PC-9 (cell line): ENCODE measurements at regions not wholly inside any gene's neighbourhood (a gene's known extent, or its start where the extent isn't known, plus 50 kb on each side); places are given as distances from the start of the nearest gene placed in this dataset.
"Not testable (repeated sequence)": the region's sequence is repeated elsewhere in the genome, so short reads cannot be mapped to it uniquely, and the experiment has no call there.

ENCODE experiments used
- BruUV-seq: library from RNA; stranded (reverse); fragments of 400-500 nt; replicated peaks from 2 replicates; lab custom pipeline; 2021; lab: Mats Ljungman, UMichigan
- CTCF ChIA-PET: fragments of 300-600 bp; sonication (Branson Sonifier 250); formaldehyde crosslinking; loops from one replicate; lab custom pipeline; 2022; ENCODE audit warnings: antibody characterized with exemption; lab: Charles Lee
- POLR2A ChIA-PET: fragments of 300-600 bp; sonication (Branson Sonifier 250); formaldehyde crosslinking; loops from one replicate; lab custom pipeline; 2022; ENCODE audit warnings: antibody characterized with exemption; ENCODE audit not compliant: unreplicated experiment; lab: Charles Lee
- DNase-seq, 2 experiments: peaks; one replicate each; pipeline versions ENCODE4 v3.0.0 to v3.0.0-alpha.2; 2015 to 2022; ENCODE audit warnings: mixed read lengths in 1 of 2
- H2AFZ ChIP-seq: fragments of 200-600 bp; sonication (generic); 2 replicates; pipeline ENCODE4 v1.8.1; 2017; ENCODE audit warnings: antibody characterized with exemption
- H3F3A ChIP-seq: fragments of 200-600 bp; sonication (generic); 2 replicates; pipeline ENCODE4 v1.8.1; 2017; ENCODE audit warnings: antibody characterized with exemption, mild to moderate bottlenecking, low read depth; ENCODE audit not compliant: insufficient read depth
- H3K27ac ChIP-seq: fragments of 200-600 bp; sonication (generic); 2 replicates; pipeline ENCODE4 v1.6.1; 2016; ENCODE audit warnings: mixed run types
- H3K27me3 ChIP-seq: fragments of 200-600 bp; sonication (generic); 2 replicates; pipeline ENCODE4 v1.6.1; 2016; ENCODE audit warnings: low read depth, mixed run types; ENCODE audit not compliant: insufficient read depth
- H3K36me3 ChIP-seq: fragments of 200-600 bp; sonication (generic); 2 replicates; pipeline ENCODE4 v1.6.1; 2016; ENCODE audit warnings: low read depth, mixed run types
- H3K4me1 ChIP-seq: fragments of 200-600 bp; sonication (generic); replicated peaks from 2 replicates; pipeline ENCODE4 v1.6.1; 2016; ENCODE audit warnings: mixed run types; ENCODE audit not compliant: insufficient read depth
- H3K4me2 ChIP-seq: fragments of 200-600 bp; sonication (generic); 2 replicates; pipeline ENCODE4 v1.6.1; 2017; ENCODE audit warnings: mixed run types
- H3K4me3 ChIP-seq: fragments of 200-600 bp; sonication (generic); 2 replicates; pipeline ENCODE4 v1.6.1; 2016; ENCODE audit warnings: mixed run types
- H3K79me2 ChIP-seq: fragments of 200-600 bp; sonication (generic); 2 replicates; pipeline ENCODE4 v1.6.1; 2017; ENCODE audit warnings: low read depth, mixed run types
- H3K9me2 ChIP-seq: fragments of 200-600 bp; sonication (generic); 2 replicates; pipeline ENCODE4 v1.8.1; 2017; ENCODE audit warnings: mild to moderate bottlenecking; ENCODE audit not compliant: insufficient read depth
- H3K9me3 ChIP-seq: fragments of 200-600 bp; sonication (generic); 2 replicates; pipeline ENCODE4 v1.8.1; 2016; ENCODE audit warnings: low read depth; ENCODE audit not compliant: insufficient read depth
- H4K20me1 ChIP-seq: fragments of 200-600 bp; sonication (generic); 2 replicates; pipeline ENCODE4 v1.8.1; 2017; ENCODE audit not compliant: insufficient read depth
- CTCF ChIP-seq: fragments of 200-600 bp; sonication (generic); conservative IDR thresholded peaks from 2 replicates; pipeline ENCODE4 v1.6.1; 2017; ENCODE audit warnings: mixed run types, antibody characterized with exemption, mild to moderate bottlenecking, moderate library complexity
- EZH2 ChIP-seq: fragments of 200-600 bp; sonication (generic); IDR thresholded peaks from 2 replicates; pipeline ENCODE4 v1.8.0; 2017; ENCODE audit warnings: antibody characterized with exemption, low read depth
- intact Hi-C: fragments of 100-400 bp; cut with micrococcal nuclease; formaldehyde crosslinking; loops from one replicate; pipeline ENCODE4 v1.10.0; 2022; ENCODE audit not compliant: unreplicated experiment

DNA sequence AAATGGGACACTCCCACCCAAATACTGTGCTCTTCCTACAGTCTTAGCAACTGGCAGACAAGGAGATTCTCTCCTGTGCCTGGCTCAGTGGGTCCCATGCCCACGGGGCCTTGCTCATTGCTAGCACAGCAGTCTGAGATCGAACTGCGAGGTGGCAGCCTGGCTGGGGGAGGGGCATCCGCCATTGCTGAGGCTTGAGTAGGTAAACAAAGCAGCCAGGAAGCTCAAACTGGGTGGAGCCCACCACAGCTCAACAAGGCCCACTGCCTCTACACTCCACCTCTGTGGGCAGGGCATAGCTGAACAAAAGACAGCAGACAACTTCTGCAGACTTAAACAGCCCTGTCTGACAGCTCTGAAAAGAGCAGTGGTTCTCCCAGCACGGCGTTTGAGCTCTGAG lies 174.8 kb downstream of the COL12A1 start:
- POLR2A ChIA-PET: interaction anchor here (0.6 kb wide), 1 partner anchor 1164 kb away, joined by 3 read pairs; no protein-coding TSS in a partner anchor
- intact Hi-C loops: not testable (repeated sequence)

DNA sequence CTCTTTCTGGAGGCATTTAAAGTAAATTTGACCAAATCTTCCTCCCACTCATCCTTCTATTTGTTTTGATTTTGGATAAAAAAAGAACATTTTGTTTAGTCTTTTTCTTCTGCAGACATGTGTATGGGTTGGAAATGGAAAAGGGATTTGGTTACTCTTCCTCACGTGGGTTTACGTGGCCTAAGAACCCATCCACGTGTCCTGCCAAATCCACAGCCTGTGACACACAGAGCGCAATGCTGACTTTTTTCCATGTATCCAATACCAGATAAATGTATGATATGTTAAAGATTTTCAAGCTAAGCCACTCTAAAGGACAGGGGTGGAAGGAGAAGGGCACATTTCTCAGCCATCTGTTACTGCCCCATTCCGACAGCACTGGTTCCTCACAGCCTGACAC lies 176.5 kb downstream of the COL12A1 start:
- H3K4me3 ChIP-seq: no peak overlapping the region
- H3K79me2 ChIP-seq: no peaks in the 10 kb centered on the region
- no peaks in the 10 kb centered on the region for H3F3A ChIP-seq
- POLR2A ChIA-PET: no interaction called here
- intact Hi-C loops: no loop called here
- no peak overlapping the region for H3K4me2 ChIP-seq
- H3K27me3 ChIP-seq: no peaks in the 10 kb centered on the region
- H2AFZ ChIP-seq: no peak overlapping the region
- H3K36me3 ChIP-seq: no peaks in the 10 kb centered on the region
- TF ChIP-seq EZH2 (no peak), CTCF (no peak)
- no peak for DNase-seq
- no peaks in the 10 kb centered on the region for H3K9me2 ChIP-seq
- no peaks in the 10 kb centered on the region for H4K20me1 ChIP-seq
- H3K9me3 ChIP-seq: no peaks in the 10 kb centered on the region
- H3K27ac ChIP-seq: no peak overlapping the region
- CTCF ChIA-PET: no interaction called here
- BruUV-seq: no TSS peak
- no peaks in the 10 kb centered on the region for H3K4me1 ChIP-seq

More for the DNA sequence above, 174.8 kb downstream of the COL12A1 start:
- H3K4me1 ChIP-seq, H3K4me2 ChIP-seq, CTCF ChIA-PET, H3K9me2 ChIP-seq, H3K27me3 ChIP-seq, H3K79me2 ChIP-seq, H3F3A ChIP-seq, H3K36me3 ChIP-seq, H3K27ac ChIP-seq, DNase-seq, BruUV-seq, H3K9me3 ChIP-seq, H4K20me1 ChIP-seq, H2AFZ ChIP-seq, H3K4me3 ChIP-seq: not testable (repeated sequence)

DNA sequence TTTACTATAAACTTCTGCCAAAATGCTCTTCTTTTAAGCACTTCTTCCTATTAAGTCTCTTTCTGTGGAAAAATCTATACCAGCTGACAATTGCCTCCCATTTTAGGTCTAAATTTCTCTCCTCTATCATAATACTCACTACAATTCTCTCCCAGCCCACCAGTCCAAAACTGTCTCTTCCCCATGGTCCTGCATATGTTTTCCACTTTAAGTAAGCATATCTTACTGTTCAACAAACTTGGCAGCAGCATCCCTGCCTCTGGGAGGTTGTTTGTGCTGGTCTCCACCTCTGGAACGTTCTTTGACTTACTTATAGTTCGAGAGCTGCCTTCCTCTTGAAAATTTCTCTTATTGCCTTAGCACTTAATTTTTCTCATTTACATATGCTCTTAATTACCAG lies 180.5 kb downstream of the COL12A1 start:
- Histone ChIP-seq H4K20me1 (no peaks in the 10 kb centered on the region), H3K4me1 (no peaks in the 10 kb centered on the region), H3K4me3 (no peak overlapping the region), H3K9me3 (no peaks in the 10 kb centered on the region), H3K27me3 (no peaks in the 10 kb centered on the region), H2AFZ (no peak overlapping the region), H3K4me2 (no peak overlapping the region), H3K79me2 (no peaks in the 10 kb centered on the region), H3K9me2 (no peaks in the 10 kb centered on the region; the same call in 1 of the 2 replicates), H3K36me3 (no peaks in the 10 kb centered on the region), H3K27ac (no peak overlapping the region), H3F3A (no peaks in the 10 kb centered on the region)
- ChIA-PET CTCF (no interaction called here), POLR2A (no interaction called here)
- no TSS peak for BruUV-seq
- DNase-seq: no peak
- intact Hi-C loops: no loop called here
- TF ChIP-seq CTCF: no peak
- TF ChIP-seq EZH2: no peak

- no peak overlapping the region for H2AFZ ChIP-seq
These were observed 181.0 kb downstream of the COL12A1 start for GRCh38 chr6:75024828-75025227.

More at GRCh38 chr6:75024828-75025227, 181.0 kb downstream of the COL12A1 start:
- POLR2A ChIA-PET: no interaction called here
- TF ChIP-seq CTCF (no peak), EZH2 (no peak)
- H3K9me2 ChIP-seq: no peaks in the 10 kb centered on the region; the same call in 1 of the 2 replicates
- no peaks in the 10 kb centered on the region for H3K27me3 ChIP-seq
- H3K79me2 ChIP-seq: no peaks in the 10 kb centered on the region
- DNase-seq: no peak
- no peaks in the 10 kb centered on the region for H3K9me3 ChIP-seq
- H3K4me2 ChIP-seq: no peak overlapping the region
- no peaks in the 10 kb centered on the region for H4K20me1 ChIP-seq
- no TSS peak for BruUV-seq
- H3K4me3 ChIP-seq: no peak overlapping the region
- intact Hi-C loops: no loop called here
- CTCF ChIA-PET: no interaction called here
- no peaks in the 10 kb centered on the region for H3F3A ChIP-seq
- H3K4me1 ChIP-seq: no peaks in the 10 kb centered on the region
- no peaks in the 10 kb centered on the region for H3K36me3 ChIP-seq
- H3K27ac ChIP-seq: no peak overlapping the region
